ENCODE measurements at regions not wholly inside any gene's neighbourhood (a gene's known extent, or its start where the extent isn't known, plus 50 kb on each side); places are given as distances from the start of the nearest gene placed in this dataset.

- Histone ChIP-seq H3K36me3 (no peaks in the 10 kb centered on the region), H3K4me3 (no peak overlapping the region), H3K4me1 (no peaks in the 10 kb centered on the region), H3K27ac (no peak overlapping the region), H3K27me3 (no peaks in the 10 kb centered on the region), H3K9me3 (no peaks in the 10 kb centered on the region)
- FAIRE-seq (no peak), ATAC-seq (no peak), DNase-seq (no peak)
- WGBS, 2 donors = 49 to 74% methylated on average over 1 of the region's 1 CpG
- intact Hi-C loops (cut with DNase I) = no loop called here
- TF ChIP-seq CTCF (IDR thresholded peaks at IDR 0.05) = no peak
Observed at GRCh38 chr4:106869551-106869950, 166.6 kb downstream of the DKK2 start.

GRCh38 chr4:106868381-106869035 is 167.6 kb downstream of the DKK2 start:
- intact Hi-C loops (cut with DNase I) = no loop called here
- Histone ChIP-seq H3K36me3 (no peaks in the 10 kb centered on the region), H3K4me3 (no peak overlapping the region), H3K27ac (no peak overlapping the region), H3K27me3 (no peaks in the 10 kb centered on the region), H3K4me1 (no peaks in the 10 kb centered on the region), H3K9me3 (no peaks in the 10 kb centered on the region)
- TF ChIP-seq CTCF (IDR thresholded peaks at IDR 0.05) = no peak
- no peak for FAIRE-seq
- no peak for ATAC-seq
- 36 to 46% methylated on average over 2 of the region's 2 CpGs for WGBS, 2 donors
- no peak for DNase-seq

- no peak for ATAC-seq
- no peaks in the 10 kb centered on the region for H3K9me3 ChIP-seq
- no peak for FAIRE-seq
- TF ChIP-seq CTCF (IDR thresholded peaks at IDR 0.05) = no peak
- no peaks in the 10 kb centered on the region for H3K27me3 ChIP-seq
- H3K36me3 ChIP-seq = no peaks in the 10 kb centered on the region
- H3K4me1 ChIP-seq = no peaks in the 10 kb centered on the region
- intact Hi-C loops (cut with DNase I) = no loop called here
- no peak for DNase-seq
- H3K27ac ChIP-seq = no peak overlapping the region
- no peak overlapping the region for H3K4me3 ChIP-seq
Observed at GRCh38 chr4:106864231-106864630, 171.9 kb downstream of the DKK2 start.

- no peak for FAIRE-seq
Observed at GRCh38 chr4:106854569-106855351, 181.4 kb downstream of the DKK2 start.

More at GRCh38 chr4:106854569-106855351, 181.4 kb downstream of the DKK2 start:
- intact Hi-C loops (cut with DNase I) = no loop called here
- Histone ChIP-seq H3K27ac (no peak overlapping the region), H3K4me3 (no peak overlapping the region), H3K36me3 (no peaks in the 10 kb centered on the region), H3K4me1 (no peaks in the 10 kb centered on the region), H3K27me3 (no peaks in the 10 kb centered on the region), H3K9me3 (no peaks in the 10 kb centered on the region)
- no peak for DNase-seq
- no peak for ATAC-seq
- no peak for TF ChIP-seq CTCF (IDR thresholded peaks at IDR 0.05)

All from pancreas (tissue), 10 donors.